Epithelial cell of esophagus (primary cell): ENCODE measurements at regions not wholly inside any gene's neighbourhood (a gene's known extent, or its start where the extent isn't known, plus 50 kb on each side); places are given as distances from the start of the nearest gene placed in this dataset.
A peak's percentile ranks its signal among the peaks of the same experiment; 100 is the strongest.
"Not testable (repeated sequence)": the region's sequence is repeated elsewhere in the genome, so short reads cannot be mapped to it uniquely, and the experiment has no call there.

Experiments
- DNase-seq: peaks from one replicate; pipeline ENCODE4 v3.0.0; 2010; ENCODE audit warnings: low read depth
- H3K4me3 ChIP-seq: 2 replicates; pipeline ENCODE4 v1.5.1; 2011; ENCODE audit warnings: mild to moderate bottlenecking, low read length, control low read depth
- CTCF ChIP-seq: IDR thresholded peaks from 2 replicates; pipeline ENCODE4 v1.5.1; 2011; ENCODE audit warnings: low read depth, mild to moderate bottlenecking, low read length, control low read depth, inconsistent platforms; ENCODE audit not compliant: insufficient read depth; ENCODE audit errors: missing control alignments

- peak; percentile 92 for DNase-seq
- no peak overlapping the region for H3K4me3 ChIP-seq
Measured at GRCh38 chr15:38130740-38131498, 121.7 kb upstream of the SPRED1 start.

GRCh38 chr15:38134252-38134651 lies 118.4 kb upstream of the SPRED1 start:
- no peak overlapping the region for H3K4me3 ChIP-seq
- DNase-seq, result no peak
- TF ChIP-seq CTCF, result no peak

More at GRCh38 chr15:38130740-38131498, 121.7 kb upstream of the SPRED1 start:
- TF ChIP-seq CTCF, result no peak

- H3K4me3 ChIP-seq, DNase-seq: not testable (repeated sequence)
Measured at GRCh38 chr15:38142195-38142594, 110.4 kb upstream of the SPRED1 start.

GRCh38 chr15:38144921-38145320 lies 107.7 kb upstream of the SPRED1 start:
- H3K4me3 ChIP-seq, result no peak overlapping the region
- DNase-seq, result no peak
- TF ChIP-seq CTCF, result no peak

- no peak for DNase-seq
- no peak overlapping the region for H3K4me3 ChIP-seq
- no peak for TF ChIP-seq CTCF
Measured at GRCh38 chr15:38145651-38146111, 107.0 kb upstream of the SPRED1 start.

- DNase-seq, result no peak
- no peak overlapping the region for H3K4me3 ChIP-seq
- TF ChIP-seq CTCF, result no peak
Measured at GRCh38 chr15:38147246-38147645, 105.4 kb upstream of the SPRED1 start.

- DNase-seq, result no peak
- H3K4me3 ChIP-seq, result no peak overlapping the region
- TF ChIP-seq CTCF, result no peak
Measured at GRCh38 chr15:38148471-38148870, 104.2 kb upstream of the SPRED1 start.
